Liver (tissue), 7 donors: ENCODE measurements at regions not wholly inside any gene's neighbourhood (a gene's known extent, or its start where the extent isn't known, plus 50 kb on each side); places are given as distances from the start of the nearest gene placed in this dataset.
"Not testable (repeated sequence)": the region's sequence is repeated elsewhere in the genome, so short reads cannot be mapped to it uniquely, and the experiment has no call there.

ENCODE experiments used
- DNase-seq: peaks from one replicate; pipeline ENCODE4 v3.0.0-alpha.2; 2017; ENCODE audit warnings: low spot score
- H3K27ac ChIP-seq, 2 donors: one replicate each; pipeline ENCODE4 v1.7.0; 2013; ENCODE audit warnings: inconsistent platforms in 2 of 2, low read length in 2 of 2, control low read depth in 1 of 2, low read depth in 1 of 2, mild to moderate bottlenecking in 1 of 2
- H3K27me3 ChIP-seq, 4 donors: one replicate each; pipeline versions ENCODE4 v1.6.1 to v1.7.0; 2013; ENCODE audit warnings: low read length in 3 of 4, inconsistent platforms in 1 of 4, mild to moderate bottlenecking in 1 of 4, moderate library complexity in 1 of 4; ENCODE audit not compliant: control insufficient read depth in 4 of 4, insufficient read depth in 4 of 4
- H3K36me3 ChIP-seq, 4 donors: one replicate each; pipeline versions ENCODE4 v1.6.1 to v1.7.0; 2013; ENCODE audit warnings: low read length in 3 of 4, mild to moderate bottlenecking in 3 of 4, low read depth in 1 of 4, moderate library complexity in 1 of 4; ENCODE audit not compliant: control insufficient read depth in 4 of 4, insufficient read depth in 3 of 4
- H3K4me1 ChIP-seq, 4 donors: one replicate each; pipeline versions ENCODE4 v1.6.1 to v1.7.0; 2013; ENCODE audit warnings: low read length in 3 of 4, mild to moderate bottlenecking in 3 of 4, moderate library complexity in 1 of 4; ENCODE audit not compliant: control insufficient read depth in 4 of 4, insufficient read depth in 4 of 4
- H3K4me3 ChIP-seq, 3 donors: one replicate each; pipeline versions ENCODE4 v1.6.1 to v1.7.0; 2013; ENCODE audit warnings: low read length in 3 of 3, control low read depth in 1 of 3, low read depth in 1 of 3, mild to moderate bottlenecking in 1 of 3
- H3K9ac ChIP-seq, 2 donors: one replicate each; pipeline ENCODE4 v1.7.0; 2013; ENCODE audit warnings: low read length in 2 of 2, mild to moderate bottlenecking in 2 of 2, moderate library complexity in 2 of 2, control low read depth in 1 of 2, low read depth in 1 of 2
- H3K9me3 ChIP-seq, 4 donors: one replicate each; pipeline versions ENCODE4 v1.6.1 to v1.7.0; 2013; ENCODE audit warnings: low read length in 3 of 4; ENCODE audit not compliant: control insufficient read depth in 4 of 4
- EGR1 ChIP-seq, 2 donors: IDR thresholded peaks; 2 replicates each; pipeline ENCODE4 v1.6.1; 2016 to 2018; ENCODE audit warnings: antibody characterized with exemption in 2 of 2, low read depth in 2 of 2
- FOXA2 ChIP-seq: IDR thresholded peaks from 2 replicates; pipeline ENCODE4 v1.6.1; 2016; ENCODE audit warnings: antibody characterized with exemption
- GABPA ChIP-seq, 2 donors: IDR thresholded peaks in 1 of 2; conservative IDR thresholded peaks in 1 of 2; 2 replicates each; pipeline ENCODE4 v1.6.1; 2016; ENCODE audit warnings: antibody characterized with exemption in 2 of 2, mild to moderate bottlenecking in 1 of 2, moderate library complexity in 1 of 2
- HNF4A ChIP-seq, 2 donors: conservative IDR thresholded peaks; 2 replicates each; pipeline ENCODE4 v1.6.1; 2016; ENCODE audit warnings: antibody characterized with exemption in 2 of 2, mild to moderate bottlenecking in 2 of 2
- HNF4G ChIP-seq: IDR thresholded peaks from 2 replicates; pipeline ENCODE4 v1.6.1; 2016; ENCODE audit warnings: antibody characterized with exemption
- RAD21 ChIP-seq, 2 donors: IDR thresholded peaks; 2 replicates each; pipeline ENCODE4 v1.6.1; 2016; ENCODE audit warnings: antibody characterized with exemption in 2 of 2, mild to moderate bottlenecking in 2 of 2
- SP1 ChIP-seq: IDR thresholded peaks from 2 replicates; pipeline ENCODE4 v1.6.1; 2018; ENCODE audit warnings: antibody characterized with exemption, mild to moderate bottlenecking
- YY1 ChIP-seq: IDR thresholded peaks from 2 replicates; pipeline ENCODE4 v1.6.1; 2016; ENCODE audit warnings: antibody characterized with exemption, mild to moderate bottlenecking
- WGBS: extraction: QIAGEN DNeasy Blood & Tissue Kit; methylation state at CpG from one replicate; pipeline ENCODE4 v1.1.7; 2013; 5-methylcytosine and 5-hydroxymethylcytosine counted together
- TF ChIP-seq, protein P1 (sequence below): IDR thresholded peaks from 2 replicates; pipeline ENCODE4 v1.6.1; 2016; ENCODE audit warnings: antibody characterized with exemption
- TF ChIP-seq, protein P2 (sequence below): IDR thresholded peaks from 2 replicates; pipeline ENCODE4 v1.6.1; 2016; ENCODE audit warnings: antibody characterized with exemption
- TF ChIP-seq, protein P3 (sequence below): IDR thresholded peaks from 2 replicates; pipeline ENCODE4 v1.6.1; 2016; ENCODE audit warnings: antibody characterized with exemption
- donor health status: healthy.
- donor health status: healthy.
- donor health status: healthy.
- donor health status: healthy.

DNA sequence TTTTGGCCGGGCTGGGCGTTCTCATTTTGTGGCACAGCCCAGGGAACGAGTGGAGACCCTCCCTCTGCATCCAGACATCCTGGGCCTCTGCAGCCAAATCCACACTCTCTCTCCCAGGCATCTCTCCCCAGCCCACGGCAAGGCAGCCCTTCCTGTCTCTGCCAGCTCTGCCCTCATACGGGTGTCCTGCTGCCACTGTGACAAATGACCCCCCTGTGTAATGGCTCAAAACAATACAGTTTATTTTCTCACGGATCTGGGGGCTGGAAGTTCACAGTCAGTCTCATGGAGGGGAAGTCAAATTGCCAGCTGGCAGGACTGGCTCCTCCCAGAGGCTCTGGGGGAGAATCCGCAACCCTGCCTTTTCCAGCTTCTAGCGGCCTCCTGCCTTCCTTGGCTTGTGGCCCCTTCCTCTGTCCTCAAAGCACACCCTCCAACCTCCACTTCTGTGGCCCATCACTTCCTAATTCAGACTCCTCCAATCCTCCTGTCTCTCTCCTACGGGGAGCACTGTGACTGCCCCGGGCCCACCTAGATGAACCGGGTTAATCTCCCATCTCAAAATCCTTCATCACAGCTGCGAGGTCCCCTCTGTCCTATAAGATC, 70.2 kb upstream of the COL5A1 start:
- TF ChIP-seq HNF4A (conservative IDR thresholded peaks at IDR 0.05) (no peak), SP1 (no peak), FOXA2 (no peak)
- TF ChIP-seq, protein P1, sequence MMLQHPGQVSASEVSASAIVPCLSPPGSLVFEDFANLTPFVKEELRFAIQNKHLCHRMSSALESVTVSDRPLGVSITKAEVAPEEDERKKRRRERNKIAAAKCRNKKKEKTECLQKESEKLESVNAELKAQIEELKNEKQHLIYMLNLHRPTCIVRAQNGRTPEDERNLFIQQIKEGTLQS, result no peak
- TF ChIP-seq, protein P2, sequence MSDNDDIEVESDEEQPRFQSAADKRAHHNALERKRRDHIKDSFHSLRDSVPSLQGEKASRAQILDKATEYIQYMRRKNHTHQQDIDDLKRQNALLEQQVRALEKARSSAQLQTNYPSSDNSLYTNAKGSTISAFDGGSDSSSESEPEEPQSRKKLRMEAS, result no peak
- H3K27ac ChIP-seq, result no peak overlapping the region
- no peaks in the 10 kb centered on the region for H3K27me3 ChIP-seq
- no peaks in the 10 kb centered on the region for H3K4me1 ChIP-seq
- no peak for DNase-seq
- H3K9ac ChIP-seq, result no peak overlapping the region
- H3K4me3 ChIP-seq, result no peak overlapping the region
- WGBS, result 77% methylated on average over 12 of the region's 12 CpGs
- H3K9me3 ChIP-seq, result peaks cover 2 to 7% (median 5%) of the 10 kb centered on the region in 4 donors
- H3K36me3 ChIP-seq, result no peaks in the 10 kb centered on the region

DNA sequence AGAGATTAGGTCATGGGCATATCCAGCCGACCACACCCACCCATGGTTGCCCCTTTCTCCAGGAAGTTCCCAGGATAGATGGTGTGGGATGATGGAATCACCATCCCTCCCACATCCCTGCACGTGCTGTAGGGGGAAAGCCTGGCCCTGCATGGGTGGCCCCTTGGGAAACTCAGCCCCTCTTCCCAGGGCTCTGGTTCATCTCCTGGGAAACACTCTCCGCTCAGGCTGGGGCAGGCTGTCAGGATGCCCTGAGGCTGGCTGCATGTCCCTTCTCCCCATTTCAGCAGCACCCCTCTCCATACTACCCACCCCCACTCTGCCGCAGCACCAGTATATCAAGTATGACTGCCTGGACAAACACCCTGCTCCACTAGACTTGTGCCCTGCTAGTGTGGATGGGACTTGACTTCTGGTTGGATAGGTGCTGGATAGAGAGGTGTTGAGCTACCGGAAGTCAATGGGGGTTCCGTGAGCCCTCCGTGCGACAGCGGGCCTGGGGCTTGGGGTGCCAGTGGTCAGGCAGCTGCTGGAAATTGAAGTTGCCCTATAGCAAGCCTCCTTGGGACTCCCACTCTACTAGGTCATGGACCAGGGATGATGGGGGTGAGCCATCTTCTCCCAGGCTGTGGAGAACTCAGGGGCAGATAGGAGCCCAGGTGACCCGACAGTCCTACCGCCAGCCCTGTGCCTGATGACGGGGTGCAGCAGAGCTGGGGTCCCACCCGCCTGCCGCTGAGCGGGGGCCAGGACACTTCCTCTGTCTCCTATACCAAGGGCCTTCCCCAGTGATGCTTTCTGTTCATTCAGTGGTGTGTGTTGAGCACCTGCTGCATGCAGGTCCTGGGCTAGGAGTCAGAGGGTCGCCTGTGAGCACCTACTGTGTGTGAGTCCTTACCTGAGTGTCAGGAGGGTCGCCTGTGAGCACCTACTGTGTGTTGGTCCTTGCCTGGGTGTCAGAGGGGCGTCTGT, 69.4 kb upstream of the COL5A1 start:
- no peaks in the 10 kb centered on the region for H3K36me3 ChIP-seq
- no peak overlapping the region for H3K9ac ChIP-seq
- no peak overlapping the region for H3K27ac ChIP-seq
- DNase-seq, result peak; percentile 27
- H3K27me3 ChIP-seq, result peaks cover 0 to 2% (median 0%) of the 10 kb centered on the region in 4 donors
- H3K4me1 ChIP-seq, result no peaks in the 10 kb centered on the region
- TF ChIP-seq, protein P2, result no peak
- TF ChIP-seq EGR1 (IDR thresholded peaks at IDR 0.05; ENCODE audit: low read depth in 2 of 2) (no peak), YY1 (no peak), GABPA (IDR thresholded peaks at IDR 0.05 in 1 of 2, conservative IDR thresholded peaks at IDR 0.05 in 1 of 2) (no peak), RAD21 (IDR thresholded peaks at IDR 0.05) (no peak), HNF4G (no peak), SP1 (no peak)
- TF ChIP-seq, protein P3, sequence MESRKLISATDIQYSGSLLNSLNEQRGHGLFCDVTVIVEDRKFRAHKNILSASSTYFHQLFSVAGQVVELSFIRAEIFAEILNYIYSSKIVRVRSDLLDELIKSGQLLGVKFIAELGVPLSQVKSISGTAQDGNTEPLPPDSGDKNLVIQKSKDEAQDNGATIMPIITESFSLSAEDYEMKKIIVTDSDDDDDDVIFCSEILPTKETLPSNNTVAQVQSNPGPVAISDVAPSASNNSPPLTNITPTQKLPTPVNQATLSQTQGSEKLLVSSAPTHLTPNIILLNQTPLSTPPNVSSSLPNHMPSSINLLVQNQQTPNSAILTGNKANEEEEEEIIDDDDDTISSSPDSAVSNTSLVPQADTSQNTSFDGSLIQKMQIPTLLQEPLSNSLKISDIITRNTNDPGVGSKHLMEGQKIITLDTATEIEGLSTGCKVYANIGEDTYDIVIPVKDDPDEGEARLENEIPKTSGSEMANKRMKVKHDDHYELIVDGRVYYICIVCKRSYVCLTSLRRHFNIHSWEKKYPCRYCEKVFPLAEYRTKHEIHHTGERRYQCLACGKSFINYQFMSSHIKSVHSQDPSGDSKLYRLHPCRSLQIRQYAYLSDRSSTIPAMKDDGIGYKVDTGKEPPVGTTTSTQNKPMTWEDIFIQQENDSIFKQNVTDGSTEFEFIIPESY, result no peak
- TF ChIP-seq, protein P1, result no peak
- WGBS, result 74% methylated on average over 18 of the region's 18 CpGs
- no peak overlapping the region for H3K4me3 ChIP-seq
- H3K9me3 ChIP-seq, result peaks cover 0 to under 1% (median 0%) of the 10 kb centered on the region in 4 donors

DNA sequence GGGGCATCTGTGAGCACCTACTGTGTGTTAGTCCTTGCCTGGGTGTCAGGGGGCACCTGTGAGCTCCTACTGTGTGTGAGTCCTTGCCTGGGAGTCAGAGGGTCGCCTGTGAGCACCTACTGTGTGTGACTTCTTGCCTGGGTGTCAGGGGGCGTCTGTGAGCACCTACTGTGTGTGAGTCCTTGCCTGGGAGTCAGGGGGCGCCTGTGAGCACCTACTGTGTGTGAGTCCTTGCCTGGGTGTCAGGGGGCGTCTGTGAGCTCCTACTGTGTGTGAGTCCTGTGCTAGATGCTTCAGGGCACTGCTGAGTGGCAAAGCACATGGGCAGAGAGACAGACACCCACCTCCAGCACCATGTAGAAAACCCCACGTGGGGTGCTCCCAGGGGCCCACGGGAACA, 66.9 kb upstream of the COL5A1 start:
- H3K27ac ChIP-seq, H3K36me3 ChIP-seq, H3K4me1 ChIP-seq, H3K4me3 ChIP-seq, H3K9ac ChIP-seq, H3K9me3 ChIP-seq, H3K27me3 ChIP-seq: not testable (repeated sequence)
- 52% methylated on average over 6 of the region's 6 CpGs for WGBS
- peak; percentile 22 for DNase-seq
